CD14-positive monocyte (primary cell): ENCODE measurements at regions not wholly inside any gene's neighbourhood (a gene's known extent, or its start where the extent isn't known, plus 50 kb on each side); places are given as distances from the start of the nearest gene placed in this dataset.

ENCODE experiments used
- DNase-seq, 3 donors: peaks; one replicate each; pipeline ENCODE4 v3.0.0-alpha.2; 2011 to 2022
- H2AFZ ChIP-seq: 2 replicates; pipeline ENCODE4 v1.6.0; 2012; ENCODE audit warnings: mild to moderate bottlenecking, low read depth, low read length, inconsistent platforms; ENCODE audit not compliant: insufficient read depth, poor library complexity, severe bottlenecking
- H3K27ac ChIP-seq, 2 donors: 1 replicate in 1 of 2; 2 replicates in 1 of 2; pipeline ENCODE4 v1.5.1; 2012 to 2013; ENCODE audit warnings: low read length in 2 of 2, control low read depth in 1 of 2, inconsistent platforms in 1 of 2, low read depth in 1 of 2, mild to moderate bottlenecking in 1 of 2
- H3K27me3 ChIP-seq, 2 donors: one replicate each; pipeline versions ENCODE4 v1.6.0 to v1.6.1; 2011 to 2013; ENCODE audit warnings: low read length in 2 of 2; ENCODE audit not compliant: control insufficient read depth in 2 of 2, insufficient read depth in 2 of 2
- H3K36me3 ChIP-seq, 2 donors: replicated peaks in 1 of 2; 1 replicate in 1 of 2; 2 replicates in 1 of 2; pipeline versions ENCODE4 v1.5.1 to v1.6.1; 2012 to 2013; ENCODE audit warnings: low read length in 2 of 2, control low read depth in 1 of 2, inconsistent platforms in 1 of 2, mild to moderate bottlenecking in 1 of 2; ENCODE audit not compliant: insufficient read depth in 2 of 2, control insufficient read depth in 1 of 2
- H3K4me1 ChIP-seq, 2 donors: 1 replicate in 1 of 2; 2 replicates in 1 of 2; pipeline versions ENCODE4 v1.5.1 to v1.6.1; 2012 to 2013; ENCODE audit warnings: low read length in 2 of 2, control low read depth in 1 of 2, inconsistent platforms in 1 of 2, mild to moderate bottlenecking in 1 of 2, moderate library complexity in 1 of 2; ENCODE audit not compliant: insufficient read depth in 2 of 2, control insufficient read depth in 1 of 2
- H3K4me2 ChIP-seq: replicated peaks from 2 replicates; pipeline ENCODE3; 2012; ENCODE audit warnings: low read length, moderate library complexity, mild to moderate bottlenecking; ENCODE audit not compliant: poor library complexity, severe bottlenecking; ENCODE audit errors: extremely low read depth
- H3K4me3 ChIP-seq, 3 experiments: fragments of 200-600 bp in 1 of 3; sonication (generic) in 1 of 3; replicated peaks in 1 of 3; 1 replicate in 2 of 3; 2 replicates in 1 of 3; pipeline ENCODE4 v1.5.1; 2011 to 2013; ENCODE audit warnings: low read length in 3 of 3, mild to moderate bottlenecking in 3 of 3, control low read depth in 2 of 3, low read depth in 2 of 3, inconsistent platforms in 1 of 3, moderate library complexity in 1 of 3
- H3K79me2 ChIP-seq: 2 replicates; pipeline ENCODE4 v1.6.0; 2012; ENCODE audit warnings: mild to moderate bottlenecking, control low read depth, inconsistent platforms, low read length, moderate library complexity; ENCODE audit not compliant: insufficient read depth
- H3K9ac ChIP-seq: 2 replicates; pipeline ENCODE4 v1.6.0; 2017; ENCODE audit warnings: low read length, mild to moderate bottlenecking; ENCODE audit not compliant: insufficient read depth, poor library complexity, severe bottlenecking
- H3K9me3 ChIP-seq, 2 donors: replicated peaks in 1 of 2; 1 replicate in 1 of 2; 2 replicates in 1 of 2; pipeline versions ENCODE4 v1.5.1 to v1.6.1; 2012 to 2013; ENCODE audit warnings: low read length in 2 of 2, control low read depth in 1 of 2; ENCODE audit not compliant: control insufficient read depth in 1 of 2, insufficient read depth in 1 of 2
- H4K20me1 ChIP-seq: 2 replicates; pipeline ENCODE4 v1.6.0; 2012; ENCODE audit warnings: mild to moderate bottlenecking, low read length, control low read depth, moderate library complexity; ENCODE audit not compliant: insufficient read depth
- H3K27ac Mint-ChIP-seq, 7 donors: one replicate each; pipeline ENCODE4 v1.8.0; 2020; ENCODE audit warnings: mild to moderate bottlenecking in 7 of 7, mixed read lengths in 7 of 7, moderate library complexity in 6 of 7, inconsistent platforms in 2 of 7
- H3K27me3 Mint-ChIP-seq, 3 donors: one replicate each; pipeline ENCODE4 v1.8.0; 2021 to 2022; ENCODE audit warnings: low read depth in 3 of 3, mild to moderate bottlenecking in 3 of 3, mixed read lengths in 3 of 3, moderate library complexity in 3 of 3, inconsistent platforms in 1 of 3
- H3K36me3 Mint-ChIP-seq, 2 donors: one replicate each; pipeline ENCODE4 v1.8.0; 2020; ENCODE audit warnings: mixed read lengths in 2 of 2, inconsistent platforms in 1 of 2, mild to moderate bottlenecking in 1 of 2
- H3K4me1 Mint-ChIP-seq: one replicate; pipeline ENCODE4 v1.8.0; 2020; ENCODE audit warnings: mild to moderate bottlenecking, mixed read lengths
- H3K4me3 Mint-ChIP-seq, 2 donors: one replicate each; pipeline ENCODE4 v1.8.0; 2020; ENCODE audit warnings: mild to moderate bottlenecking in 2 of 2, mixed read lengths in 2 of 2, moderate library complexity in 1 of 2
- H3K9me3 Mint-ChIP-seq, 7 donors: one replicate each; pipeline ENCODE4 v1.8.0; 2020 to 2022; ENCODE audit warnings: mixed read lengths in 7 of 7, mild to moderate bottlenecking in 6 of 7, moderate library complexity in 6 of 7, inconsistent platforms in 2 of 7
- WGBS: methylation state at CpG from one replicate; pipeline ENCODE4 v1.1.5; 2013; ENCODE audit warnings: missing lambda C conversion rate; ENCODE audit not compliant: insufficient coverage; 5-methylcytosine and 5-hydroxymethylcytosine counted together
- intact Hi-C, 2 donors: fragments of 100-400 bp; cut with micrococcal nuclease; formaldehyde crosslinking; loops; one replicate each; pipeline versions ENCODE4 v1.15.0 to v1.15.1; 2023
- TF ChIP-seq, protein P1 (sequence below): fragments of 200-600 bp; IDR thresholded peaks from one replicate; pipeline ENCODE4 v1.8.0; 2022; ENCODE audit warnings: antibody characterized with exemption, mild to moderate bottlenecking

DNA sequence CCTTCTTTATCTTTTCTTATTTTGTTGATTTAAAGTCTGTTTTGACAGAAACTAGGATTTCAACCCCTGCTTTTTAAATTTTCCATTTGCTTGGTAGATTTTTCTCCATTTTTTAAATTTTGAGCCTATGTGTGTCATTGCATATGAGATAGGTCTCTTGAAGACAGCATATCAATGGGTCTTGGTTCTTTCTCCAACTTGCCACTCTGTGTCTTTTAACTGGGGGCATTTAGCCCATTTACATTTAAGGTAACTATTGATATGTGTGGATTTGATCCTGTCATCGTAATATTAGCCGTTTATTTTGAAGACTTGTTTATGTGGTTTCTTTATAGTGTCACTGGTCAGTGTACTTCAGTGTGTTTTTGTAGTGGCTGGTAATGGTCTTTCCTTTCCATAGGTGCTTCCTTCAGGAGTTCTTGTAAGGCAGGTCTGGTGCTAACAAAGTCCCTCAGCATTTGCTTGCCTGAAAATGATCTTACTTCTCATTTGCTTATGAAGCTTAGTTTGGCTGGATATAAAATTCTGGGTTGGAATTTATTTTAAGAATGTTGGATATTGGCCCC lies 223.9 kb downstream of the USP25 start:
- Histone ChIP-seq H3K36me3 (no peaks in the 10 kb centered on the region), H3K4me2 (no peak overlapping the region), H4K20me1 (no peaks in the 10 kb centered on the region), H3K4me3 (no peak overlapping the region), H3K79me2 (no peaks in the 10 kb centered on the region), H3K9me3 (peaks cover 16 to 22% of the 10 kb centered on the region in 2 donors), H2AFZ (no peak overlapping the region), H3K4me1 (no peaks in the 10 kb centered on the region), H3K9ac (no peak overlapping the region), H3K27me3 (no peaks in the 10 kb centered on the region), H3K27ac (no peak overlapping the region)
- no peak for DNase-seq
- intact Hi-C loops = no loop called here
- WGBS = 100% methylated on average over 2 of the region's 2 CpGs
- Mint-ChIP-seq H3K4me1 (no peaks in the 10 kb centered on the region), H3K36me3 (no peaks in the 10 kb centered on the region), H3K27ac (no peak overlapping the region), H3K4me3 (no peak overlapping the region), H3K27me3 (no peaks in the 10 kb centered on the region), H3K9me3 (peaks cover 17 to 45% (median 23%) of the 10 kb centered on the region in 7 donors)
- TF ChIP-seq, protein P1, sequence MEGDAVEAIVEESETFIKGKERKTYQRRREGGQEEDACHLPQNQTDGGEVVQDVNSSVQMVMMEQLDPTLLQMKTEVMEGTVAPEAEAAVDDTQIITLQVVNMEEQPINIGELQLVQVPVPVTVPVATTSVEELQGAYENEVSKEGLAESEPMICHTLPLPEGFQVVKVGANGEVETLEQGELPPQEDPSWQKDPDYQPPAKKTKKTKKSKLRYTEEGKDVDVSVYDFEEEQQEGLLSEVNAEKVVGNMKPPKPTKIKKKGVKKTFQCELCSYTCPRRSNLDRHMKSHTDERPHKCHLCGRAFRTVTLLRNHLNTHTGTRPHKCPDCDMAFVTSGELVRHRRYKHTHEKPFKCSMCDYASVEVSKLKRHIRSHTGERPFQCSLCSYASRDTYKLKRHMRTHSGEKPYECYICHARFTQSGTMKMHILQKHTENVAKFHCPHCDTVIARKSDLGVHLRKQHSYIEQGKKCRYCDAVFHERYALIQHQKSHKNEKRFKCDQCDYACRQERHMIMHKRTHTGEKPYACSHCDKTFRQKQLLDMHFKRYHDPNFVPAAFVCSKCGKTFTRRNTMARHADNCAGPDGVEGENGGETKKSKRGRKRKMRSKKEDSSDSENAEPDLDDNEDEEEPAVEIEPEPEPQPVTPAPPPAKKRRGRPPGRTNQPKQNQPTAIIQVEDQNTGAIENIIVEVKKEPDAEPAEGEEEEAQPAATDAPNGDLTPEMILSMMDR = no peak

DNA sequence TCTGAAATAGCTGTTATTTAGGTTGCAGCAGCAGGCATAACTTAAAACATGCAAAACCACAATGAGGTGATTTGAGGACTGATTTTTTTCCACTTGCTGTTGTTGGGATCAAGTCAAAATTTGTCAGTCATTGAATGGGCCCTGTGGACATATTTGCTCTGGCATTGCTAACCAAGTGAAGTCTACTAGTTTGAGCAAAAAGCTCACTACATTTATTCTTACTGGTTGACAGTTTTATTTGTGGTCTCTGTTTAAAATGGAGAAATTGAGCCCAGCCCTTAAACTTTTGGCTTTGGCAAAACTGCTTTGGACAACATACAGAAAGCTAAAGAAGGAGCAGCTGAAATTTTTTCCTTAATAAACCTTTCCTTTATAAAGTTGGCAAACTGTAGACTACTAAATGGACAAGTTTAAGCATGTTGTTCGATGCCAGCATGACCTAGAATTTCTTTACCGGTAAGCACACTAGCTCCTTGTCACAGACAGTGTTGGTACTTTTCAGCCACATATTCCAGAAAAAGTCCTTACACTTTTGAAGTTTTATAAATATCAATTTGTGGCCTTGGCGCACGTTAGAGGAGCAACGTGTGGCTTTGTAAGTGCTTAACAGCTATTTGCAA lies 234.6 kb downstream of the USP25 start:
- intact Hi-C loops = no loop called here
- peaks cover 2 to 10% (median 4%) of the 10 kb centered on the region in 7 donors for H3K9me3 Mint-ChIP-seq
- H3K9me3 ChIP-seq = no peaks in the 10 kb centered on the region

More for the DNA sequence above, 234.6 kb downstream of the USP25 start:
- TF ChIP-seq, protein P1 = no peak
- no peak for DNase-seq
- no peak overlapping the region for H3K4me3 ChIP-seq
- H3K27ac ChIP-seq = no peak overlapping the region
- H3K9ac ChIP-seq = no peak overlapping the region
- no peaks in the 10 kb centered on the region for H3K27me3 Mint-ChIP-seq
- H3K79me2 ChIP-seq = no peaks in the 10 kb centered on the region
- no peak overlapping the region for H3K27ac Mint-ChIP-seq
- no peaks in the 10 kb centered on the region for H3K4me1 Mint-ChIP-seq
- no peak overlapping the region for H2AFZ ChIP-seq
- no peak overlapping the region for H3K4me3 Mint-ChIP-seq
- no peaks in the 10 kb centered on the region for H3K27me3 ChIP-seq
- no peaks in the 10 kb centered on the region for H4K20me1 ChIP-seq
- no peaks in the 10 kb centered on the region for H3K36me3 Mint-ChIP-seq
- H3K4me2 ChIP-seq = no peak overlapping the region
- no peaks in the 10 kb centered on the region for H3K36me3 ChIP-seq
- H3K4me1 ChIP-seq = no peaks in the 10 kb centered on the region
- 100% methylated on average over 2 of the region's 5 CpGs for WGBS
